ENCODE measurements at regions not wholly inside any gene's neighbourhood (a gene's known extent, or its start where the extent isn't known, plus 50 kb on each side); places are given as distances from the start of the nearest gene placed in this dataset.

DNA sequence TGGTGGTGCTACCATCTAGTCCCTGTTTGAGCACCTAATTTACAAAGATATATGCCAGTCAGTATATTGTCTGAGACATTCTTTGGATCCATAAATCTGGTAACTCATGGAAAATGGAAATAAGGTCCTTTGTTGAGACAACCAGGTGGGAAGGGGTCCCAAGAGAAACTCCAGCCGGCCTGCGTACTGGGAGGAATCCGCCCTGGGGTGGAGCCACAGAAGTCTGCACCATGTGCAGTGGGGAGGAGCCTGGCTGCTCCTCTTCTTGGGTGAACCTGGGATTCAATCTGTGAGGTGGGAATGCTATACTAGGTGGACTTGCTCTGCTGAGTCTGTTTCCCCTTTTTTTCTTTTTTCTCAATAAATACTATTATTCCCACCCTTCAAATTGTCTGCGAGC, 339.2 kb upstream of the TNRC6C start:
- Histone ChIP-seq H3K36me3 (replicated peaks in 1 of 2; ENCODE audit: control insufficient read depth in 1 of 2, insufficient read depth in 2 of 2, low read length in 2 of 2) (no peaks in the 10 kb centered on the region), H3K4me2 (ENCODE audit: low read depth, low read length) (no peak overlapping the region), H4K20me1 (ENCODE audit: insufficient read depth, low read length) (no peaks in the 10 kb centered on the region), H3K4me3 (replicated peaks in 1 of 3; ENCODE audit: insufficient read depth in 1 of 3, low read depth in 2 of 3, low read length in 3 of 3) (no peak overlapping the region), H3K9me3 (ENCODE audit: low read length) (no peaks in the 10 kb centered on the region), H3K27ac (ENCODE audit: extremely low read length, insufficient read depth, low read length) (no peak overlapping the region), H3K27me3 (ENCODE audit: control insufficient read depth in 1 of 2, insufficient read depth in 2 of 2, low read length in 2 of 2) (peaks cover 3 to 52% of the 10 kb centered on the region in 2 experiments; a peak in 4 of 5 replicates), H2AFZ (ENCODE audit: low read length) (no peak overlapping the region), H3K9ac (ENCODE audit: insufficient read depth, low read depth, low read length) (no peak overlapping the region), H3K79me2 (ENCODE audit: insufficient read depth, low read length) (no peaks in the 10 kb centered on the region), H3K4me1 (ENCODE audit: insufficient read depth, low read length) (peaks cover 7% of the 10 kb centered on the region)
- ChIA-PET POLR2A (no interaction called here), CTCF (ENCODE audit: low intra/inter-chr PET ratio, low total read pairs) (no interaction called here)
- TF ChIP-seq ZNF143 (CRISPR knock-in tag; IDR thresholded peaks at IDR 0.05) = no peak
- no peak for TF ChIP-seq ZNF850 (CRISPR knock-in tag; conservative IDR thresholded peaks at IDR 0.05)
- 0 out of 2 replicates have a peak, but pooled peaks have one; percentile 18 for TF ChIP-seq ZNF263 (CRISPR knock-in tag; IDR thresholded peaks at IDR 0.05)
- no peak for TF ChIP-seq ZKSCAN1 (IDR thresholded peaks at IDR 0.05; ENCODE audit: low read length)
- DNase-seq (ENCODE audit: low spot score) (no peak), FAIRE-seq (no peak), ATAC-seq (no peak)
- BruUV-seq (replicated peaks) = no TSS peak
- in situ Hi-C loops (cut with HindIII; ENCODE audit: extremely low pct_ligation_motif_present, low pct_unique_long_range_greater_than_20kb) = no loop called here
- WGBS (ENCODE audit: low lambda C conversion rate) = 4% methylated on average over 4 of the region's 4 CpGs
- intact Hi-C loops (cut with micrococcal nuclease; ENCODE audit: unreplicated experiment) = no loop called here

DNA sequence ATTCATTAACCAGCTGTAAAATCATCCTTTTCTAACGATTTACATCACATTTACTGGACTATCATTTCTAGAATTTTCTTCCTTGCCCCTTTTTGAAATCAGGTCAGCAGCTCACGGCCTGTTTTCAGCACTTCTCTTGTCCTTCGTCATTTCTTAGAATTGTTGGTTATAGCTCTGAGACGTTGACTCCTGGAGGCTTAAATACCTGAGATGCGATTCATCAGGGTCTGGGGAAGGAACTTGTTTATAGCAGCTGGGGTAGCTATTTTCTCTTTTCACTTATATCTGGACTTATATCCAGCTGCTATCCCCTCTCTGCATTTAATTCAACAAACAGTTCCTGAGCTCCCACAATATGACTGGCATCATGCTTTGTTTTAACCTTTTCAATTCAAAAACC, 338.7 kb upstream of the TNRC6C start:
- Histone ChIP-seq H3K4me1 (ENCODE audit: insufficient read depth, low read length) (peaks cover 7% of the 10 kb centered on the region), H3K9me3 (ENCODE audit: low read length) (no peaks in the 10 kb centered on the region), H3K9ac (ENCODE audit: insufficient read depth, low read depth, low read length) (no peak overlapping the region), H2AFZ (ENCODE audit: low read length) (no peak overlapping the region), H3K4me3 (replicated peaks in 1 of 3; ENCODE audit: insufficient read depth in 1 of 3, low read depth in 2 of 3, low read length in 3 of 3) (no peak overlapping the region), H3K27ac (ENCODE audit: extremely low read length, insufficient read depth, low read length) (no peak overlapping the region), H3K36me3 (replicated peaks in 1 of 2; ENCODE audit: control insufficient read depth in 1 of 2, insufficient read depth in 2 of 2, low read length in 2 of 2) (no peaks in the 10 kb centered on the region), H4K20me1 (ENCODE audit: insufficient read depth, low read length) (no peaks in the 10 kb centered on the region), H3K27me3 (ENCODE audit: control insufficient read depth in 1 of 2, insufficient read depth in 2 of 2, low read length in 2 of 2) (peaks cover 3 to 52% of the 10 kb centered on the region in 2 experiments; a peak in 4 of 5 replicates), H3K79me2 (ENCODE audit: insufficient read depth, low read length) (no peaks in the 10 kb centered on the region), H3K4me2 (ENCODE audit: low read depth, low read length) (no peak overlapping the region)
- CTCF ChIA-PET (ENCODE audit: low intra/inter-chr PET ratio, low total read pairs) = no interaction called here
- FAIRE-seq (no peak), ATAC-seq (no peak), DNase-seq (ENCODE audit: low spot score) (no peak)
- 14% methylated on average over 5 of the region's 5 CpGs for WGBS (ENCODE audit: low lambda C conversion rate)
- intact Hi-C loops (cut with micrococcal nuclease; ENCODE audit: unreplicated experiment) = no loop called here
- BruUV-seq (replicated peaks) = no TSS peak
- POLR2A ChIA-PET = no interaction called here
- TF ChIP-seq ZNF550 (CRISPR knock-in tag; IDR thresholded peaks at IDR 0.05; ENCODE audit: borderline replicate concordance) (no peak), TMF1 (CRISPR knock-in tag; IDR thresholded peaks at IDR 0.05; ENCODE audit: low read depth) (no peak), NR2F1 (CRISPR knock-in tag; IDR thresholded peaks at IDR 0.05) (no peak), ZFP41 (CRISPR knock-in tag; IDR thresholded peaks at IDR 0.05; ENCODE audit: borderline replicate concordance) (no peak), KLF6 (CRISPR knock-in tag; IDR thresholded peaks at IDR 0.05) (no peak), ZMAT3 (CRISPR knock-in tag; conservative IDR thresholded peaks at IDR 0.05) (no peak), FOXK1 (CRISPR knock-in tag; IDR thresholded peaks at IDR 0.05; ENCODE audit: borderline replicate concordance, low read depth) (no peak), NCOA2 (CRISPR knock-in tag; IDR thresholded peaks at IDR 0.05) (no peak), BCL6 (CRISPR knock-in tag; IDR thresholded peaks at IDR 0.05) (no peak), ARID2 (CRISPR knock-in tag; IDR thresholded peaks at IDR 0.05; ENCODE audit: borderline replicate concordance) (no peak), TARDBP (CRISPR knock-in tag; IDR thresholded peaks at IDR 0.05) (no peak)
- TF ChIP-seq, protein P1, sequence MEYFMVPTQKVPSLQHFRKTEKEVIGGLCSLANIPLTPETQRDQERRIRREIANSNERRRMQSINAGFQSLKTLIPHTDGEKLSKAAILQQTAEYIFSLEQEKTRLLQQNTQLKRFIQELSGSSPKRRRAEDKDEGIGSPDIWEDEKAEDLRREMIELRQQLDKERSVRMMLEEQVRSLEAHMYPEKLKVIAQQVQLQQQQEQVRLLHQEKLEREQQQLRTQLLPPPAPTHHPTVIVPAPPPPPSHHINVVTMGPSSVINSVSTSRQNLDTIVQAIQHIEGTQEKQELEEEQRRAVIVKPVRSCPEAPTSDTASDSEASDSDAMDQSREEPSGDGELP (IDR thresholded peaks at IDR 0.05; ENCODE audit: borderline replicate concordance, low read depth) = no peak
- TF ChIP-seq, protein P2, sequence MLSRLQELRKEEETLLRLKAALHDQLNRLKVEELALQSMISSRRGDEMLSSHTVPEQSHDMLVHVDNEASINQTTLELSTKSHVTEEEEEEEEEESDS (CRISPR knock-in tag; IDR thresholded peaks at IDR 0.05; ENCODE audit: borderline replicate concordance) = no peak
- in situ Hi-C loops (cut with HindIII; ENCODE audit: extremely low pct_ligation_motif_present, low pct_unique_long_range_greater_than_20kb) = no loop called here

Measured in HepG2 (cell line).